GM13977 (cell line): ENCODE measurements at regions not wholly inside any gene's neighbourhood (a gene's known extent, or its start where the extent isn't known, plus 50 kb on each side); places are given as distances from the start of the nearest gene placed in this dataset.

Experiments used
- DNase-seq: peaks from one replicate; pipeline ENCODE4 v3.0.0; 2012; ENCODE audit warnings: low spot score
- in situ Hi-C: fragments of 300-500 bp; cut with MboI; formaldehyde crosslinking; loops from one replicate; pipeline ENCODE4 v1.12.0; 2022; ENCODE audit warnings: low sequenced_read_pairs, low pct_unique_long_range_greater_than_20kb, mixed read lengths, inconsistent platforms; ENCODE audit not compliant: unreplicated experiment
- TF ChIP-seq, protein P1 (sequence below): IDR thresholded peaks from 2 replicates; pipeline ENCODE4 v1.5.1; 2012; ENCODE audit warnings: mild to moderate bottlenecking, control low read depth; ENCODE audit not compliant: insufficient read depth; ENCODE audit errors: extremely low read depth, missing control alignments

DNA sequence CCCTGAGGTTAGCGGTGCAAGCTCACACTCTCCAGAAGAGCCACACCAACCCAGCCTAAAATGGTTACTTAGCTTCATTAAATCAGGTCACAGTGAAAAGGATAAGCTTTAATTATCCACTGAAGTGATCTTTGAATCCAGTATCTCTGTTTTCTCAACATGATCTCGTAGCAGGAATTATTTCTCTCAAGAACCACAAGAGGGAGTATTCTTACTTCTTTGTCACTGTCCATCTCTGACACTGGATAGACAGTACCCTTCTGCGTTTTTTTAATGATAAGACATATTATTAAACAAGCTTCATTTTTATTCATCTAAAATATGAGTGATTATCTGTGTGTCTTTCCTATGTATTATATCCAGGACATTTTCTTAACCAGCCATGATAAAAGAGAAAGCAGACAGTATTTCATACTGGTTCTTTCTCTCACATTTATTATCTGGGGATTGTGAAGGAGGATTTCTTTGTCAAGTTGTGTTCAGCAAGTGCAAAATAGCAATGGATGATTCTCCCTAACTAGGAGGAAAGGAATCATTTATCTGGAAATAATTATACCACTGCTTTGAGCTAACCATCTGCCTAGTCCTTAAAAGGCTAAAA, 105.4 kb upstream of the CCDC54 start:
- TF ChIP-seq, protein P1, sequence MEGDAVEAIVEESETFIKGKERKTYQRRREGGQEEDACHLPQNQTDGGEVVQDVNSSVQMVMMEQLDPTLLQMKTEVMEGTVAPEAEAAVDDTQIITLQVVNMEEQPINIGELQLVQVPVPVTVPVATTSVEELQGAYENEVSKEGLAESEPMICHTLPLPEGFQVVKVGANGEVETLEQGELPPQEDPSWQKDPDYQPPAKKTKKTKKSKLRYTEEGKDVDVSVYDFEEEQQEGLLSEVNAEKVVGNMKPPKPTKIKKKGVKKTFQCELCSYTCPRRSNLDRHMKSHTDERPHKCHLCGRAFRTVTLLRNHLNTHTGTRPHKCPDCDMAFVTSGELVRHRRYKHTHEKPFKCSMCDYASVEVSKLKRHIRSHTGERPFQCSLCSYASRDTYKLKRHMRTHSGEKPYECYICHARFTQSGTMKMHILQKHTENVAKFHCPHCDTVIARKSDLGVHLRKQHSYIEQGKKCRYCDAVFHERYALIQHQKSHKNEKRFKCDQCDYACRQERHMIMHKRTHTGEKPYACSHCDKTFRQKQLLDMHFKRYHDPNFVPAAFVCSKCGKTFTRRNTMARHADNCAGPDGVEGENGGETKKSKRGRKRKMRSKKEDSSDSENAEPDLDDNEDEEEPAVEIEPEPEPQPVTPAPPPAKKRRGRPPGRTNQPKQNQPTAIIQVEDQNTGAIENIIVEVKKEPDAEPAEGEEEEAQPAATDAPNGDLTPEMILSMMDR, result peak; percentile 56
- DNase-seq, result peak; percentile 17
- in situ Hi-C loops, result no loop called here

DNA sequence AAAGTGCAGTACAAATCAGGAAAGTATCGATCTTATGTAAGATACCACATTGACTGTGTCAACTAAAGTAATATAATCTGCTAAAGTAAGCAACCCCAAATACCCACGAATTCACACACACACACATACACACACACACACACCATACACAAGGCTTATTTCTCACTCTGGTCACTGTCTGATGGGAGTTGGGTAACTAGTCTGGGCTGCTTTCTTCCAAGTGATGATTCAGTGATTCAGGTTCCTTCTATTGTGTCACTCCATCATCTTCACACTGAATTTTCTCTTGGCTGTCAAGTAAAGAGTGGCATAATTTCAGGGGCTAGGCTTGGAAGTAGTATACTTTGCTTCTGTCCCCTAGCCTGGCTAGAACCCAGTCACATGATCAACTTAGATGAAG, 104.8 kb upstream of the CCDC54 start:
- in situ Hi-C loops, result no loop called here
- no peak for DNase-seq
- TF ChIP-seq, protein P1, result no peak

DNA sequence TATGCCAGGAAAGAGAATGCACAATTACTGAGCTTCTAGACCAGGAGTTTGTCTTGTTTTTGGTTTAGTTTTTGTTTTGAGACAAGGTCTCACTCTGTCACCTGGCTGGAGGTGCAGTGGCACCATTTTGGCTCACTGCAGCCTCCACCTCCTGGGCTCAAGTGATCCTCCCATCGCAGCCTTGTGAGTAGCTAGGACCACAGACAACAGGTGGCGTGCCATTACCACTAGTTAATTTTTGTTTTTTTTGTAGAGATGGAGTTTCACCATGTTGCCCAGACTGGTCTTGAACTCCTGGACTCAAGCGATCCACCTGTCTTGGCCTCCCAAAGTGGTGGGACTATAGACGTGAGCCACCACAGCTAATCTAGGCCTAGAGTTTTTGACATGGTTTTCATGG, 104.4 kb upstream of the CCDC54 start:
- in situ Hi-C loops, result no loop called here
- no peak for DNase-seq
- TF ChIP-seq, protein P1, result no peak

DNA sequence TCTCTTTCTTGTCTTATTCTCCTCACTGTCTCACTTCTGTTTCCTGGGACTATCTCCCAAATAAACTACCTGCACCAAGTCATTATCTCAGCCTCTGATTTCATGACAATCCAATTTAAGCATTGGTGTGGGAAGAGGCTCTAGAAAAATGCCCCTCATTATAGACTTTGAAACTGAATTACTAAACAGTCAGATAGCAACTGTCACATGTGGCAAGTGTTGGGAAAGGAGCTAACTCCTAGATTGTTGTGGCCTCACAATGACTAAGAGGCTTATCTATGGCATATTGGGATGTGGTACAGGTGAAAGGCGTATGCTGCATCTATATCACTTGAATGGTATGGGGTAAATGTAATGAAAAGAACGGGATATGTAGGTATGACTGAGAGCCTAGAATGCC, 103.5 kb upstream of the CCDC54 start:
- DNase-seq, result no peak
- in situ Hi-C loops, result no loop called here
- TF ChIP-seq, protein P1, result no peak

DNA sequence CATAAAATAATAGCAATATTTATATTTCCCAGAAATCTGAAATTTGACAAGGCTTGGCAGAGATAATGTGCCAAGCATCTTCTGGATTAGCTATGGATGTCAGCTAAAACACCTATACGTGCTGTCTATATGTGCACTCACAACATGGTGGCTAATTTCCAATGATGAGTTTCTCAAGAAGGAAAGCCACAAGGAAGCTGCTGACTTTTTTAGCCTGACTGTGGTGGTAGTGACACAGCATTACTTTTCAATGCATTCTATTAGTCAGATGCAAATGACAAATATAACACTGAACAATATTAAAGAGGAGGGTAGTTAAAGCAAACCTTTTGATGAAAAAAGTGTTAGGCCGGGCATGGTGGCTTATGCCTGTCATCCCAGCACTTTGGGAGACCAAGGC, 101.7 kb upstream of the CCDC54 start:
- in situ Hi-C loops, result no loop called here
- TF ChIP-seq, protein P1, result no peak
- no peak for DNase-seq

DNA sequence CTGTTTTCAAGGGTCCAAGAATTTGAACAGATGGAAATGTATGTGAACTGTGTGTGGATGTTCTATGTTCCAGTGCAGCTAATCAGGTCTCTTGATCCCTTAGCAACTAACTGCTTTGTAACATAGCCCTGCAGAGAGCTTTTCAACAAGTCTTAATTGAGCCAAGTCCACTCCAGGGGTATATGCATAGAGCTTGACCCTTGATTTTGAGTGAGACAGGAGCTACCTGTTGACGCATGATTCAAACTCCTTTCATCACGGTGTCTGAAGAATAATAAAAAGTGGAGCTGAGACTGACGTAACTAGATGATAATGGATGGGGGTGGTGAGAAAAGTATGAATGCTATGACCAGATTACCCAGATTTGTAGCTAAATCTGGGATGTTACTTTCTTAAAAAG, 93.3 kb upstream of the CCDC54 start:
- TF ChIP-seq, protein P1, result no peak
- in situ Hi-C loops, result no loop called here
- DNase-seq, result no peak

DNA sequence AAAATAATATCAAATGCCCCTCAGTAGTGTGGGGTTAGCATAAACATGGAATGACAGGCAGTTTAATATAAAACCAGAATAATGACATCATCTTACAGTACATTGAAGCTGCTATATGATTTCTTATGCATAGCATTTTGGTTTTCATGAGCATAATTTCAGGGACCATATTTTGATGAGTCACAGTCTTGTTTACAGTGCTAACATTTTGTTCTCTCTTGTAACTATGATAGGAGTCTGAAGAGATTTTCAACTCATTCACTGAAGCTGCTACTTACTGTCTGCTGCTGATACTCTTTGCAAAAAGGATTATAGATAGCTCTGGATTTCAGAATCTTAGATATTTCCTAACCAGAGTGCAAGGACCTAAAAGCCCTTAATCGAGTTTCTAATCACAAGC, 92.6 kb upstream of the CCDC54 start:
- no peak for DNase-seq
- in situ Hi-C loops, result no loop called here
- TF ChIP-seq, protein P1, result no peak
